ENCODE measurements at regions not wholly inside any gene's neighbourhood (a gene's known extent, or its start where the extent isn't known, plus 50 kb on each side); places are given as distances from the start of the nearest gene placed in this dataset.
"Not testable (repeated sequence)": the region's sequence is repeated elsewhere in the genome, so short reads cannot be mapped to it uniquely, and the experiment has no call there.

DNA sequence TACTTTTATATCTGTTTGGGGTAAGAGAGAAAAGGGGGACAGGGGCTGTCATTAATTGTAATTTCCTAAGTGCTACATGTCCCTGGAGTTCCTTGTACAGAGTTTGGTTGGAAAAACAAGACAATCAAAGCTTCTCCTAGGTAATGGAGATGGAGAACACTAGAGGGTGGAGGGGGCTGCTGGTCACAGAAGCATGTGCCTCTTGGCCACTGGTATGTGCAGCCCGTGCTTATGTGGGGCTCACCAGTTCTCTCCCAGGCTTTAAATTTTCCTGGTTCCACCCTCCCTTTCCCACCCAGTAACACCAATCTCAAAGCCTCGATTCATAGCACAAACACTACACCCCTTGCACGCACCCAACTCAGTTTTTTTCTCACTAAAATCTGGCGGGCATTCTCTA lies 165.6 kb downstream of the SAMD5 start:
- no peak for DNase-seq

DNA sequence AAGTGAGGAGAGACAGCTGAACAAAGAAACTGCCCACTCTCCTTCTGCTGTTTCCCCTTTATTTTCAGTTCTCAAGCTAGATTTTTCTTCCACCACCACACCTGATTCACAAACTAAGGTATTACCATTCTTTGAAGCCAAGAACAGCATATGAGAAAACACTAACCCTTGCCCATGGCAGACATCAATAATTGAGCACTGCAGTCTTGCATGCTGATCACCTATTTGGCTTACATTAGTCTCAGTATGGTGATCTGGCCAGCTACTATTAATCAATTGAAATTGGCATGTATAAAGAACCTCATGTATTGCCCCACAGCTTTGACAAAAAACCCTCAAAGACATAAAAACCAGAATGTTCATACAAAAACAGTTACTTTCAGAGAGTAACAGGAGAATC lies 166.3 kb downstream of the SAMD5 start:
- DNase-seq: no peak

DNA sequence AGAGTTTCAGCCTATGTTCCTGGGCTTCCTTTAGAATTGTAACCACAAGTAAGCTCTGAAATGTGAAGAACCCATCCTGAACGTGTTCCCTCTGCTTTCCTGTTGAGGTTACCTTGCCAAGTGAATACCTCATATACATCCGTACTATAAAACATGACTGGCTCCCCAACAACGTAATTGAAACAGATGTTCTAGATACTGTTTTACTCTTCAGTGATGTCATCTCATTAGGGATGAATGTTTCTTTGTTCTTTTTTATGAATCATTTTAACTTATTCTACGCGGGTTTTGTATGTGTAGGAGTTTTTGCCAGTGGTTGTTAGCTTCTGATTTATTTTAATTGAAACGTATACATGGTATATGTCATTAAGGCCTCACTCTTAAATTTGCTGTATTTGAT lies 166.8 kb downstream of the SAMD5 start:
- no peak for DNase-seq

DNA sequence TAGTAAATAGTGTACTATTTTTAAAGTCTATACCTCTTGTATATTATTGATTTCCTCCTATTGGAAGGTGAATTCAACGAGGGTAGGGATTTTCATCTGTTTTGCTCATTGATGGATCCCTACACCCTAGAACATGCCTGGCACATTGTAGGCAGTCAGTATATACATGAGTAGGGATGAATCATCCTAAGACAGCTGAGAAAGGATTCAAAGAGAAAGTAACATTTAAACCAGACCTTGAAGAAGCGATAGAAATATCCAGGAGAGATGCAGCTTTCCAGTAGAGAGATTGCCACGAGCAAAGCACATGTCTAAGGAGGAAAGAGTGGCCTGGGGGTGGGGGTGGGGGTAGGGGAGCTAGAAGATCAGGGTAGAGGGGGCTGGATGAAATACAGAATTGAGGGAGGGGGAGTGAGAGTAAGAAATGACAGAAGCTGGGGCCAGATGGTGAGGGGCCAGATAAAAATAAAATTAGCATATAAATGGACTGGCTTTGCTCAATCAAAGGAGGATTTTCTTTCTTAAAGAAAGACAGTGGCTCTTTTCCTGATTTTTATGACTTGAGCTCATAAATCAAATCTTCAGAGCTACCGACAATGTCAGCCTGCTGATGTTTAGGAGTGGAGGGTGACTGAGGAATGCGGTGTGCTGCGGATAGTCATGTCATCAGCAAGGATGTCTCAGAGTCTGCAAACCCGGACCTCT lies 168.2 kb downstream of the SAMD5 start:
- DNase-seq: no peak

DNA sequence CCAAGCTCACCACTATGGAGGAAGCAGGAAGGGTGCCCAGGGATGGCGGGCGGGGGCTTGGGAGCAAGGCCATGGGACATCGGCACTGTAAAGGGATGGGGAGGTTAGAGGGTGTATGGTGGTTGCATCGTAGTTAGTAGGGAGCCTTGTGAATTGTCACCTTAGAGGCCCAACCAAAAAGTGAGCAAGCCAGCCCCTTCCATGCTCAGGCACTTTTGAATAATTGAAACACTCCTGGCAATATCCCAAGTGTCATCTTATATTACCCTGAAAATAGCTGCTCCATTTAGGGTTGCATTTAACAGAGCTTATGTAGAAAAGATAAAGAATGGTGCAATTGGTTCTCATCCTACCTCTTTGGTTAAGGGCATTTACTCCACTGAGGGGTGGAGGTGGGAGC lies 169.2 kb downstream of the SAMD5 start:
- no peak for DNase-seq

DNA sequence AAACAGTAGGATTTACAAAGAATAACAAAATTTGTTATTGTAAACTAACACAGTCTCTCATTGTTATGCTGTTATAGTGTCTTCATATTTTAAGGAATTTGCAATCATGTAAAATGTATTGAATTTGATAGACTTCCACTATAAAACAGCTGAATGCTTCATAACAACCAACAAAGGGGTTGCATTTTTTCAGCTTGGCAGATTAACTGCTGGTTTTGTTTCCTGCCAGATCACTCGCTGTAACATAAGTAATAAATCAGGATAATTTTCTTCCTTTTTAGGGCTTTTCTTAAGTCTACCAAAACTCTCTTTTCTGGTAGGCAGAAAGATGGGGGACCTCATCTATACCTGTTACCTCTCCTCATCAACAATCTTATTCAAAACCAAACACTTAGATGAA lies 169.8 kb downstream of the SAMD5 start:
- DNase-seq: no peak

DNA sequence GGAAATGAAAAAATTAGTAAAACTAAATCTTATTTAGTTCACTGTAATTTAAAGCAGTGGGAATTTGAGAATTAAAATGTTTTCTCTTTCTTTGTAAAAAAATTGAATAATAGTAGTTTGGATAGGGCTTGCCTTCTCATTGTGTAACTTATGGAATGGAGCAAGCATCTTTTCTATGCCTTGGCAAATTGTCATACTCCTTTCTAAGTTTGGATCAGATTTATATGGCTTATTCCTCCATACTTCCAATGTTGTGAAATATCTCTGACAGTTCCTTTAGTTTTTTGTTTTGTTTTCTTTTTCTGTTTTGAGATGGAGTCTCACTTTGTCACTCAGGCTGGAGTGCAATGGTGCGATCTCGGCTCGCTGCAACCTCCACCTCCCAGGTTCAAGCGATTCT lies 176.4 kb downstream of the SAMD5 start:
- no peak for DNase-seq

DNA sequence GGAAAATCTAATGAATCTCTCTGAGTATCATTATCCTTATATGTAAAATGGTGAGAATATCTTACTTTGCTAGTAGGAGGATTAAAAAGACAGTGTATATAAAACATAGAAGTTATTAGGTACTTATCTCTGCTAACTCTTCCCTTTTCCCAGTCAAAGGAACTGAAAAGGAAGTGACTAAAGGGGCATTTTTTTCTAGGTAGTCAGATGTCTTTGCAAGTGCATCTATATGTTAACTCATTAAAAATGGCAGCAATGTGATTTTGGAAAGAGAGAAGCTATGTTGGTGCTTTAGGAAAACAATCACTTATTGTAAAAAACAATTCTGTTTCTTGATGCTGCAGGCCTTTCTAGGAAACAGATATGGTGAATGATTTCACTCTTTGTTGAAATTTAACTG lies 180.9 kb downstream of the SAMD5 start:
- no peak for DNase-seq

DNA sequence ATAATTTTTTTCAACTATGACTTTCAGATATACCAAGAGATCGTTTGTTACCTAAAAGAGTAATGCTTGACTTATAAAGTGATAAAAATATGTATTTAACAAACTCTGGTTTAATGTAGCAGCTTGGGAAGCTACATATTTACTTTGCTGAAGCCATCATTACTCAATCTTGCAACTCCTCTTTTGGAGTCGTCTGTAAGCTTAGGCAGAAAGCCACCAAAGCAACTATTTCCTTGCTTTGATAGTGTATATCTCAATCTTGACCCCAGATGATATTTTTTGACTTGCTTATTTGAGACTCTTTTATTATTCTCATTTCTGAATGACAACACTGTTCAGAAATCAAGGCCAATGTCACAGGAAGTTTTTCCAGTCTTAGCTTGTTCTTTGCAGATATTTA lies 183.0 kb downstream of the SAMD5 start:
- DNase-seq: no peak

DNA sequence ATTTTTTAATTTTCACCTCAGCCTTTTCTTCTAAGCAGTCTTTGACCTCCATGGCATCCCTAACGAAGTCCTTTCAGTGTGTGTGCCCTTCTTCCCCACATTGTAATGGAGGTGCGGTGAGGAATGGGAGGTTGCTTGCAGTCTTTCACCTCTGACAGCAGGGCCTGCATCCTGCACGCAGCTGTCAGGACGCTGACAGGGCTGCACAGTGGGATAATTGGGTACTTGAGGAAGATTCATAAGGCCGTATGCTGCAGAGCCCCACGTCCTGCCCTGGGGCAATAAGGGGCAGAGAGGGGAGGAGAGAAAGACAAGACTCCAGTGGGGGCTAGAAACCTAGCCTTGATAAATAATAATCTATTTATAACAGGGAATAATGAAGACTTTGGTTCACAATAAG lies 184.7 kb downstream of the SAMD5 start:
- DNase-seq: no peak

DNA sequence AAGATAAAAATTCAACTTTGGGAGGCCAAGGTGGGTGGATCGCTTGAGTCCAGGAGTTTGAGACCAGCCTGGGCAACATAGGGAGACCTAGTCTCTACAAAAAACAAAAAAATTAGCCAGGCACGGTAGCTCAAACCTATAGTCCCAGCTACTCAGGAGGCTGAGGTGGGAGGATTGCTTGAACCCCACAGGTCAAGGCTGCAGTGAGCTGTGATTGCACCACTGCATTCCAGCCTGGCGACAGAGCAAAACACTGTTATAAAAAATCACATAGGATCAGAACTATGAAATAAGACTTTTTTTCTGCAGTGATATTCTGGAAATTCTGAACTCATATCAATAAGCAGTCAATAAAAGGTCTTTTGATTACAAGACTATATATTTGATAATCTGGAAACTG lies 186.1 kb downstream of the SAMD5 start:
- DNase-seq: not testable (repeated sequence)

DNA sequence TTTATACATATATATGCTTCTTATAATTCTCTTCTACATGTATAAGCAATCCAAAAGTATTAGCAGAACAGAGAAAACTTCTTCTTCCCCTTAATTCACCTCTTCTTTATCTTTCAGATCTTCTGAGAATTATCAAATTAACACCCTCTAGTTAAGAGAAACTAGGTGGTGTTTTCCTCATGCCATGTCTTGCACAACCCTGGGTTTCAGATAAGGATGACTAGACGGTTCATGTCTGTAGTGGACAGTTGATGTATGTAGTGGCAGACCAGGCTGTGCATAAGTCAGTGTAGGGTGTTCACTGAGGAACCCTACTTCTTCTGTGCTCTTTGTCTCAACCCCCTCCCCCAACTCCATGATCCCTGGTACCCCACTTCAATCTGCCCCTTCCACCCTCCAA lies 187.3 kb downstream of the SAMD5 start:
- DNase-seq: no peak

DNA sequence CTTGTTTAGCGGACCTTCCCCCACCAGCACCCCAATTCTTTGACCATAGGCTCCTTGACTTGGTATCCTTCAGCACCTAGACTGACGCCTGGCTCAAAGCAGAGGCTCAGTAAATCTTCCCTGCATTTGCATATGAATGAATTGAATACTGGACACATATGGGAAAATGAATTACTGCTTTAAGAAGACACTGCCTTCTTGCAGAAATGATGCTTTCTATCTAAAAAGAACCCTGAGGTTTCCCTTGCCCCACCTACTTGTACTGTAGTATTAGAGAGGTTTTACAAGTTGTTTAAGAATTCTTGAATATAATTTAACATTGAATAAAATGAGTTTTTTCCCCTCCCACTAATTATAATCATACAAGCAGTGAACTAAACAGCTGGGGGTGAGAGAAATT lies 190.7 kb downstream of the SAMD5 start:
- no peak for DNase-seq

DNA sequence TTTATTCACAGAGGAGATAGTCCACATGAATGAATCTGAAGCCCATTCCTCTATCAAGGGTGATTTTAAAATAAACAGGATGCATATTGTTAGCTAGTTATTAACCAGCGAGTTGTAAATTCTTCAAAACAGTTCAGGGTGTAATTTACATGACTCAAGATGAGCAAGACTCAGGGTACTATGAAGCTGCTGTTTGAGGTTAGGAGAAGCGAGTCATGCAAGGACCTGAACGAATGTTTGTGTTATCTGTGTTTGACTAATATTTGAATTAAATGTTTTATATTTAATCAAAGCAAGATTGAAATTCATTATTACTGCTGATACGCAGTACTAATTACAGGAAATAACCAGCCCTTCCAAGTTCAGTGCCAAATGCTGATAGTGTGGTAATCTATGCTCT lies 191.1 kb downstream of the SAMD5 start:
- no peak for DNase-seq

DNA sequence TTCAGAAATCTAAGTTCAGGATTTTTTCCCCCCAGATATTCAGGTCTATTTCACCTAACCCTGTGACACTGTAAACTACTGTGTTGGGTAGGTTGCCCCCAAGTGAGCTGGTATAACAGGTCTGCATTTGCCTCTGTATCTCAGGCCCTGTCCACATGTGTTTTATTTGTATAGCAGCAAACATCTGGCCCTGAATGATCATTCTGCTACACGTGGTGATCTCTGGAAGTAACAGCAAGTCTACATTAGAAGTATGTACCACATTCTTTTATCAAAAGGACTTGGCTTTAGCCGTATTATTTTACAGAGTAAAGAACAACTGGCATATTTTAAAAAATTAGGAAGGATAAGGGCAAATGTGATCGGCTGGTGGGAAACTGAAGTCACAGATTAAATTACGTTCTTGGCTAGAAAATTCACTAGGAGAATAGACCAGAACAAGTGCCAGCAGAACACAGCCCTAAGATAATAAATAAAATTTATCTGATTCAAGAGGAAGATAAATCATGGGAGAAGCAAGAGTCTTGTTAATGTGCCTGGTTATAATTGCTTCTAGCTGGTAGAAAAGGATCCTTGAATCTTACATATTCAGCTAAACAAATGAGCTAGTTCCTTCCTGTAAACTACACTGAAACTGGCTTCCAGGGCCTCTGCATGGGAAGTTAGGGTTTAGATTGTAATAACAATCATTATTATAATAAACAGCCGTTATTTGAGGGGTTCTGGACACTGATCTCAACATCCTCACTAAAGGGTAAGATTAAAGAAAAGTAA lies 192.1 kb downstream of the SAMD5 start:
- no peak for DNase-seq

DNA sequence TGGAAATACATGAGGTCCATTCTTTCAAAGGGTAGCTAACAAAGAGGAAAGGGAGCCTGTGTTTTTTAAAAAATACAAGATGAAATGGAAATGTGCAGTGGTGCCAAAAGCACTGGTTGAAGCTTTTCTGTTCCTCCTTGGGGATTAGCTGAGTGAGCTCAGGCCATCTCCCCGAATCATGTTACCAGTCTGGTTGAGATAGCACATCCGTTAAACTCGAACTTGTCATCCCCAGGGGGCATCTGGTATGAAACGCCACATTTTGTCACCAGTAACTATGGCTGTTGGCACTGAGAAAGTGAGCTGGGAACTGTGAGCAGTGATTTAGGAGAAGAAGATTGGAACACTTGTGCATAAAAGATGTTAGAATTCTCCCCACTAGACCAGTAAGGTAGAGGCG lies 196.2 kb downstream of the SAMD5 start:
- no peak for DNase-seq

DNA sequence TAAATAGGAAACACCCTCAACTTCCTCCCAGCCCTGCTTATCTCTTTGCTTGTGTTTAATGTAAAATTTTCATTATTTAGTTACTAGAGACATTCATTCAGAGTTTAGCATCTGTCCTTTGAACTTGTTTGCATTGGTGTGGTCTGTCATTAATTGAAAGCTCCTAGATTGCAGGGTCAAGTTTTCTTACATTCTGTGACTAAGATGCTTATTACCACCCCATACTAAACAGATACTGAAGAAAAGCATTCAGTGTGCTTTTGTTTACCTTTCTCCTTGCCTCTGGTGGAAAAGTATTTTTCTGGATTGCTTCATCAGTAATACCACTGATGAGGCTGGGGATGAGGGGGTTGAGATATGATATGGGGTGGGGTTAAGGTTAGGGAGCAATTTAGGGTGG lies 199.0 kb downstream of the SAMD5 start:
- no peak for DNase-seq

DNA sequence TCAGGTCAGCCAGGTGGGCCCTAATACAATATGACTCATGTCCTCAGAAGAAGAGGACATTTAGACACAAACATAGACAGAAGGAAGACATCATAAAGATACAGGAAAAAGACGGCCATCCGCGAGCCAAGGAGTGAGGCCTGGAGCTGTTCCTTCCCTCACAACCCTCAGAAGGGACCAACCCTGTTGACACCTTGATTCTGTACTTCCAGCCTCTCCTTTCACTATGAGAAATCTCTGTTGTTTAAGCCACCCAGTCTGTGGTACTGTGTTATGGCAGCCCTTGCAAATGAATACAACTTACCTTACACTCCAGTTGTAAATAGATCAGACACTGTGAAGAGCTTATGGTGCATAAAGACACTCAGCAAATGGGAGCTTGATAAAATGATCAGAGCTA lies 199.7 kb downstream of the SAMD5 start:
- no peak for DNase-seq

DNA sequence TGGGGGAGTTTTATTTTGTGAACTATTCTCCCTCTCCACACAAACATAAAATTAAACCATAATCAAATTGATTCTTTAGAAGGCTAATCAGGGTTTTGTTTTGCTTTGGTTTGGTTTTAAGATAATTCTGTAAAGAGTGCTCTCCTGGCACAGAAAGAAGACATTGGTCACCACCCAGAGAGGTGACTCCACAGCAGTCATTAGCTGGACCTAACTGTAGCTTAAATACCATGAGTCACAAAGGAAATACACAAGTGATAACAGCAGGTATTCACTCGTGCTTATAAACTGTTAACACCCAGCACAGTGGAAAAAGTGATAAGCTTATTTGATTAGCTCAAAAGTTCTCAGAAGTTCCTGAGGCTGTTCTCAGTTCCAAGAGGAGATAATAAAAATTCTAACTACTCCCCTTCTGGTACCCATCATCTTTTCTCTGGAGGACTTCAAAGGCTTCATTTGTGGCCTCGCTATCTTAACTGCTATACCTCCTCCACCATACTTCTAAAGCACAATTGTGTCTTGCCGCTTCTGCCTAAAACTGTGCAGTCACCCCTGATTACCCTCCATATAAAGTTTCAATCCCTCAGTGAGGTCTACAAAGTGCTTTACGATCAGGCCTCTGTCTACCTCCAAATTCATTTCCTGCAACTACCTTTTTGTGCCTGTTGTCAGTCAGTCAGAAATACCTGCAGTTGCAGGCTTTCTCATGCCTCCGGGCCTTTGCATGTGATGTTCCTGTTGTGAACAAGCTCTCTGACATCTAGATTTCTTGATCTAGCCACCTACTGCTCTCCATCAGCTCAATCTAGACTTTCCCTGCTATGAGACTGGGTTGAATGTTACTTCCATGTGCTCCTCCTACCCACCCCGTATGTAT lies 201.1 kb downstream of the SAMD5 start:
- no peak for DNase-seq

DNA sequence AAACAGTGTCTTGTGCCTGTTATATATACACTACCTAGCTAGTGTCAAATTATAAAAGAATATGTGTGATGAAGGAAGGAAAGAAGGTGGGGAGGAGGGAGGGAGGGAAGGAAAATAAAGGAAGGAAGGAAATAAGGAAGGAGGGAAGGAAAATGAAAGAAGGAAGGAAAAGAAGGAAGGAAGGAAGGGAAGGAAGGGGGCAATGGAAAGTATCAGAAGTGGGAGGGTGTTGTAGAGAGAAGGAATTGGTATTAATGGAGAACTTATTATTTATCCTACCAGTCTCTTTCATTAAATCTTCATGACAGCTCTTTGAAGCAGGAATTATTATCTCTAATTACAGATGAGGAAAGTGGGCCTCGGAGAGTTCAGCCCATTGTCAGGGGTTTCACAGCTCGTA lies 202.4 kb downstream of the SAMD5 start:
- DNase-seq: no peak

DNA sequence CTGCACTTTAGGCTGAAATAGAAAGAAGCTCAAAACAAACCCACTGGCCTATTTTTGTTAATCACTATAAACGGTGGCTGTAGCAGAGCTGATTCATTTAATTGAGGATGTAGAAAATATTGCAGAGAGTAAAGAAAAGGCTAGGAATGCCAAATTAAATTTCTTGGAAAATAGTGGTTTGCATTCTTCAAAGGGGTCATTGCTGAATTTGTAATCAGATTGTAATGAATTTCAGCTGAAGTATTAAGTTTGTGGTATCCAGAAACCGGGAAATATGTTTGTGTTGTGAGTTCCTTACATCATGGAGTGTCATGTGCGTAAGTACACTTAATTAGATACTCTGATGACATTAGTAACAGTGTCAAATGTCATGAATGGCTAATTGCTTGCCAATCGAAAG lies 203.0 kb downstream of the SAMD5 start:
- no peak for DNase-seq

DNA sequence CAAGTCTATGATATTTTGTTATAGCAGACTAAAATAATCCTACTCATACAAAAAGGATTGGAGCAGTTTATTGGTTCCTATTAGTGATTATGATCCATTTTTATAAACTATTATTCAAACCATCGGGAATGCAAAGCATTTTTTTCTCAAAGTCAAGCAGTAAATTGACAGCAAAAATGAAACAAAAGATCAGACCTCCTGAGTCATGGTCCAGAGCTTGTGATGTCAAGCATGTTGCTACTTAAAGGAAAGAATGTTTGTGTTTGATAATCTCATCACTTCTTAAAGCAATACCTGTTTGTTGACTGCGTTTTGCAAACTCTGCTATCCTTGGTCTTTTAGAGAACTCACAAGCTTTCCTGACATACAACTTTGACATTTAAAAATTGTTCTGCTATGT lies 204.4 kb downstream of the SAMD5 start:
- no peak for DNase-seq

DNA sequence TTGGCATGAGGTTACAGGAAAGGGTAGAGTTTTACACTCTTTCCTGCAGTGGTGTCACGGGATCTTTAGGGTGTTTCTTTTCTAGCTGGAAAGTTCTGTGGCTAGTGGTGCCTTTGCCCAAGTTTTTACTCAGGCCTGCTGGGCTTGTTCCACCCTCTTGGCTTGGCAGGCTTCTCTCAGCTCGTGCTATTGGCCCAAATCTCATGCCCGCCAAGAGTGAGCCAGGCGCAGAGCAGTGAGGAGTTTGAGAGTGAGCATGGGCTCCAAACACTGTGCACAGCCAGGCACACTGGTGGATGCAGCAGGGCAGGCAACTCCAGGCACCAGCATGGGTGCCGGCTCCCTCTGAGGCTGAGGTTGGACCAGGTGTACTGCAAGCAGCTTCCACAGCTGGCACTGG lies 206.5 kb downstream of the SAMD5 start:
- no peak for DNase-seq

DNA sequence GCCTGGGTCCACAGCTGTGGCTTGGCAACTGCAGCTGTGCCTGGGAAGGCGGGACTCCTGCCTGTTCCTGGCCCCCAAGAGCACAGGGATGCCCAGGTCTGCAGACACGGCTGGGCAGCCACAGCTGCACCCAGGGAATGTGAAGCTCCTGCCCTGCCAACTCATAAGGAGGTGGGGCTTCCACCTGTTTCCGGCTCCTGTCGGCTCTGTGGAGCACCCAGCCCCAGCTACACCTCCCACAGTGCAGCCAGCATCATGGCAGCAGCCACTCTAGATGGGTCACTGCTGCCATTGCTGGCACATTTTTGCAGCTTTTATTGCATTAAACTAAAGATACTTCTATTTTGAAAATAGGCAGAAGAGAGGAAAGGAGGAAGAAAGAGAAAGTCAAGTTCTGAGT lies 207.9 kb downstream of the SAMD5 start:
- DNase-seq: no peak

Measured in CD4-positive, alpha-beta T cell treated with Interleukin-21 for 1 hour (primary cell).